HCT116 (cell line): ENCODE measurements at regions not wholly inside any gene's neighbourhood (a gene's known extent, or its start where the extent isn't known, plus 50 kb on each side); places are given as distances from the start of the nearest gene placed in this dataset.

Source experiments
- ATAC-seq: fragments of 200-7000 bp; cut with Tn5 transposase; 2 replicates; pipeline ENCODE4 v1.9.1; 2020; ENCODE audit warnings: mild to moderate bottlenecking, moderate library complexity
- BruUV-seq: library from RNA; stranded (reverse); fragments of 400-500 nt; replicated peaks from 2 replicates; lab custom pipeline; 2021; lab: Mats Ljungman, UMichigan
- CTCF ChIA-PET: fragments of 300-600 bp; sonication (Branson Sonifier 250); formaldehyde crosslinking; loops from one replicate; lab custom pipeline; 2021; ENCODE audit warnings: antibody characterized with exemption; lab: Charles Lee
- POLR2A ChIA-PET: fragments of 300-600, 350-600 bp; sonication (Branson Sonifier 250); formaldehyde crosslinking; loops from one replicate; lab custom pipeline; 2021; ENCODE audit warnings: antibody characterized with exemption; lab: Charles Lee
- RAD21 ChIA-PET, 2 experiments: fragments of 300-600 bp; sonication (Branson Sonifier 250); formaldehyde crosslinking; loops; one replicate each; lab custom pipeline; 2023; ENCODE audit warnings: low total read pairs in 2 of 2; ENCODE audit not compliant: uncharacterized antibody in 2 of 2, unreplicated experiment in 2 of 2, low non-redundant PET in 1 of 2; lab: Charles Lee
- DNase-seq: peaks from one replicate; pipeline ENCODE4 v3.0.0-alpha.2; 2010; ENCODE audit warnings: low read depth, low spot score
- H2AFZ ChIP-seq: fragments of 200-600 bp; shearing (Covaris generic), sonication (generic); 2 replicates; pipeline ENCODE4 v1.6.1; 2017; ENCODE audit warnings: low read depth, mixed run types, mixed read lengths, antibody characterized with exemption, low read length; ENCODE audit not compliant: poor library complexity, severe bottlenecking
- H3K27ac ChIP-seq: 2 replicates; pipeline ENCODE4 v1.5.1; 2012; ENCODE audit warnings: low read depth, low read length
- H3K27me3 ChIP-seq: fragments of 200-600 bp; sonication (generic); 2 replicates; pipeline ENCODE4 v1.6.1; 2016; ENCODE audit warnings: mixed run types, low read length, mixed read lengths; ENCODE audit not compliant: insufficient read depth
- H3K36me3 ChIP-seq, 2 experiments: fragments of 200-500 bp in 1 of 2; fragments of 200-600 bp in 1 of 2; sonication (Bioruptor generic) in 1 of 2; sonication (generic) in 1 of 2; 2 replicates each; pipeline versions ENCODE4 v1.5.1 to v1.6.1; 2014 to 2016; ENCODE audit warnings: low read length in 2 of 2, inconsistent platforms in 1 of 2, mixed read lengths in 1 of 2, mixed run types in 1 of 2; ENCODE audit not compliant: insufficient read depth in 2 of 2, control insufficient read depth in 1 of 2
- H3K4me1 ChIP-seq, 2 experiments: fragments of 200-600 bp in 1 of 2; sonication (generic) in 1 of 2; 2 replicates each; pipeline versions ENCODE4 v1.5.1 to v1.6.1; 2012 to 2017; ENCODE audit warnings: low read length in 2 of 2, inconsistent platforms in 1 of 2, mild to moderate bottlenecking in 1 of 2, mixed read lengths in 1 of 2, mixed run types in 1 of 2, moderate library complexity in 1 of 2; ENCODE audit not compliant: insufficient read depth in 2 of 2, control insufficient read depth in 1 of 2
- H3K4me2 ChIP-seq: fragments of 200-600 bp; sonication (generic); 2 replicates; pipeline ENCODE4 v1.6.1; 2017; ENCODE audit warnings: mixed run types, low read length, mixed read lengths
- H3K4me3 ChIP-seq, 2 experiments: fragments of 200-600 bp in 1 of 2; sonication (generic) in 1 of 2; replicated peaks in 1 of 2; 2 replicates each; pipeline ENCODE4 v1.5.1; 2011 to 2016; ENCODE audit warnings: low read length in 2 of 2, control low read depth in 1 of 2, low read depth in 1 of 2, mild to moderate bottlenecking in 1 of 2, mixed read lengths in 1 of 2, mixed run types in 1 of 2
- H3K79me2 ChIP-seq: fragments of 200-600 bp; sonication (generic); 2 replicates; pipeline ENCODE4 v1.6.1; 2017; ENCODE audit warnings: mild to moderate bottlenecking, mixed run types, low read length, moderate library complexity, mixed read lengths; ENCODE audit not compliant: insufficient read depth
- H3K9ac ChIP-seq: fragments of 200-600 bp; sonication (generic); 2 replicates; pipeline ENCODE4 v1.6.1; 2016; ENCODE audit warnings: low read length, mixed read lengths
- H3K9me2 ChIP-seq: fragments of 200-600 bp; sonication (generic), shearing (Covaris generic); 2 replicates; pipeline ENCODE4 v1.6.1; 2017; ENCODE audit warnings: mixed run types, mild to moderate bottlenecking, moderate library complexity; ENCODE audit not compliant: insufficient read depth
- H3K9me3 ChIP-seq, 2 experiments: fragments of 200-500 bp in 1 of 2; fragments of 200-600 bp in 1 of 2; sonication (Bioruptor generic) in 1 of 2; sonication (generic) in 1 of 2; 2 replicates each; pipeline ENCODE4 v1.6.1; 2014 to 2017; ENCODE audit warnings: low read length in 2 of 2, mixed read lengths in 2 of 2, inconsistent platforms in 1 of 2, low read depth in 1 of 2, mild to moderate bottlenecking in 1 of 2, mixed run types in 1 of 2, moderate library complexity in 1 of 2; ENCODE audit not compliant: control insufficient read depth in 1 of 2, insufficient read depth in 1 of 2
- H4K20me1 ChIP-seq: fragments of 200-600 bp; sonication (generic), shearing (Covaris generic); 2 replicates; pipeline ENCODE4 v1.6.1; 2017; ENCODE audit warnings: mixed run types, mild to moderate bottlenecking, moderate library complexity; ENCODE audit not compliant: insufficient read depth
- FOSL1 ChIP-seq: IDR thresholded peaks from 2 replicates; pipeline ENCODE4 v1.6.1; 2012; ENCODE audit warnings: low read depth
- JUND ChIP-seq: IDR thresholded peaks from 2 replicates; pipeline ENCODE4 v1.6.1; 2012
- POLR2A ChIP-seq: IDR thresholded peaks from 2 replicates; pipeline ENCODE4 v1.7.0; 2011; ENCODE audit warnings: borderline replicate concordance; ENCODE audit not compliant: insufficient read depth, insufficient read length; ENCODE audit errors: extremely low read depth
- RAD21 ChIP-seq: IDR thresholded peaks from 2 replicates; pipeline ENCODE4 v1.6.1; 2012; ENCODE audit warnings: low read depth, mild to moderate bottlenecking
- SIN3A ChIP-seq: IDR thresholded peaks from 2 replicates; pipeline ENCODE4 v1.6.1; 2012; ENCODE audit warnings: low read depth
- SP1 ChIP-seq: IDR thresholded peaks from 2 replicates; pipeline ENCODE4 v1.6.1; 2012; ENCODE audit warnings: low read depth
- SRF ChIP-seq: IDR thresholded peaks from 2 replicates; pipeline ENCODE4 v1.6.1; 2012; ENCODE audit warnings: low read depth
- intact Hi-C: fragments of 100-400 bp; cut with micrococcal nuclease; formaldehyde crosslinking; loops from 2 replicates; pipeline ENCODE4 v1.10.0; 2022
- TF ChIP-seq, protein P1 (sequence below): IDR thresholded peaks from 2 replicates; pipeline ENCODE4 v1.6.1; 2012
- TF ChIP-seq, protein P2 (sequence below): IDR thresholded peaks from 2 replicates; pipeline ENCODE4 v1.6.1; 2011; ENCODE audit warnings: mild to moderate bottlenecking, low read length, moderate library complexity; ENCODE audit not compliant: insufficient replicate concordance; ENCODE audit errors: extremely low read depth
- TF ChIP-seq, protein P3 (sequence below): IDR thresholded peaks from 2 replicates; pipeline ENCODE4 v1.6.1; 2012; ENCODE audit warnings: low read depth

DNA sequence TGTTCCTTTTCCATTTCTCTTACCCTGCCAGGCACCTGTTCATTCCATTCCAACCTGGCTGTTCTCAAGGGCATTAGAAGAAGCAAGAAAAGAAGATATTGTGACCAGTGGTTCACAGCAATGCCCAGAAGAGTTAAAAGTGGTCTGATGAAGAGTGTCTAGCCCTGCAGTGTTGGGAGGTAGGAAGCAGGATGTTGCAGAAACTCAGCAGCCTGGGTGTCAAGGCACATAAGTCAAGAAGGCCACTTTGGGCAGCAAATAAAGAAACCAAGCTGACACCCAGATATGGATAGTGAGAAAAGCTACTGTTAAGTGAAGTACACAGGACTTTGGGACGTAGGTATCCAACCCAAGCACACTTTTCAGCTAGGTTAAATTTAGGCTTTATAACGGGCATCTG lies 199.9 kb upstream of the SATB1 start:
- Histone ChIP-seq H3K27me3 (no peaks in the 10 kb centered on the region), H3K4me2 (no peak overlapping the region), H3K9ac (no peak overlapping the region), H2AFZ (no peak overlapping the region), H3K79me2 (no peaks in the 10 kb centered on the region), H3K4me1 (no peaks in the 10 kb centered on the region), H3K27ac (no peak overlapping the region), H3K4me3 (no peak overlapping the region), H3K9me3 (no peaks in the 10 kb centered on the region), H3K36me3 (no peaks in the 10 kb centered on the region), H3K9me2 (no peaks in the 10 kb centered on the region), H4K20me1 (no peaks in the 10 kb centered on the region)
- DNase-seq (no peak), ATAC-seq (no peak)
- POLR2A ChIA-PET: no interaction called here
- intact Hi-C loops: no loop called here
- RAD21 ChIA-PET: no interaction called here
- CTCF ChIA-PET: no interaction called here
- no peak for TF ChIP-seq SP1
- TF ChIP-seq RAD21: no peak
- TF ChIP-seq SIN3A: no peak
- no peak for TF ChIP-seq POLR2A
- TF ChIP-seq FOSL1: no peak
- TF ChIP-seq, protein P1, sequence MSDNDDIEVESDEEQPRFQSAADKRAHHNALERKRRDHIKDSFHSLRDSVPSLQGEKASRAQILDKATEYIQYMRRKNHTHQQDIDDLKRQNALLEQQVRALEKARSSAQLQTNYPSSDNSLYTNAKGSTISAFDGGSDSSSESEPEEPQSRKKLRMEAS: no peak
- TF ChIP-seq, protein P2, sequence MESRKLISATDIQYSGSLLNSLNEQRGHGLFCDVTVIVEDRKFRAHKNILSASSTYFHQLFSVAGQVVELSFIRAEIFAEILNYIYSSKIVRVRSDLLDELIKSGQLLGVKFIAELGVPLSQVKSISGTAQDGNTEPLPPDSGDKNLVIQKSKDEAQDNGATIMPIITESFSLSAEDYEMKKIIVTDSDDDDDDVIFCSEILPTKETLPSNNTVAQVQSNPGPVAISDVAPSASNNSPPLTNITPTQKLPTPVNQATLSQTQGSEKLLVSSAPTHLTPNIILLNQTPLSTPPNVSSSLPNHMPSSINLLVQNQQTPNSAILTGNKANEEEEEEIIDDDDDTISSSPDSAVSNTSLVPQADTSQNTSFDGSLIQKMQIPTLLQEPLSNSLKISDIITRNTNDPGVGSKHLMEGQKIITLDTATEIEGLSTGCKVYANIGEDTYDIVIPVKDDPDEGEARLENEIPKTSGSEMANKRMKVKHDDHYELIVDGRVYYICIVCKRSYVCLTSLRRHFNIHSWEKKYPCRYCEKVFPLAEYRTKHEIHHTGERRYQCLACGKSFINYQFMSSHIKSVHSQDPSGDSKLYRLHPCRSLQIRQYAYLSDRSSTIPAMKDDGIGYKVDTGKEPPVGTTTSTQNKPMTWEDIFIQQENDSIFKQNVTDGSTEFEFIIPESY: no peak
- TF ChIP-seq, protein P3, sequence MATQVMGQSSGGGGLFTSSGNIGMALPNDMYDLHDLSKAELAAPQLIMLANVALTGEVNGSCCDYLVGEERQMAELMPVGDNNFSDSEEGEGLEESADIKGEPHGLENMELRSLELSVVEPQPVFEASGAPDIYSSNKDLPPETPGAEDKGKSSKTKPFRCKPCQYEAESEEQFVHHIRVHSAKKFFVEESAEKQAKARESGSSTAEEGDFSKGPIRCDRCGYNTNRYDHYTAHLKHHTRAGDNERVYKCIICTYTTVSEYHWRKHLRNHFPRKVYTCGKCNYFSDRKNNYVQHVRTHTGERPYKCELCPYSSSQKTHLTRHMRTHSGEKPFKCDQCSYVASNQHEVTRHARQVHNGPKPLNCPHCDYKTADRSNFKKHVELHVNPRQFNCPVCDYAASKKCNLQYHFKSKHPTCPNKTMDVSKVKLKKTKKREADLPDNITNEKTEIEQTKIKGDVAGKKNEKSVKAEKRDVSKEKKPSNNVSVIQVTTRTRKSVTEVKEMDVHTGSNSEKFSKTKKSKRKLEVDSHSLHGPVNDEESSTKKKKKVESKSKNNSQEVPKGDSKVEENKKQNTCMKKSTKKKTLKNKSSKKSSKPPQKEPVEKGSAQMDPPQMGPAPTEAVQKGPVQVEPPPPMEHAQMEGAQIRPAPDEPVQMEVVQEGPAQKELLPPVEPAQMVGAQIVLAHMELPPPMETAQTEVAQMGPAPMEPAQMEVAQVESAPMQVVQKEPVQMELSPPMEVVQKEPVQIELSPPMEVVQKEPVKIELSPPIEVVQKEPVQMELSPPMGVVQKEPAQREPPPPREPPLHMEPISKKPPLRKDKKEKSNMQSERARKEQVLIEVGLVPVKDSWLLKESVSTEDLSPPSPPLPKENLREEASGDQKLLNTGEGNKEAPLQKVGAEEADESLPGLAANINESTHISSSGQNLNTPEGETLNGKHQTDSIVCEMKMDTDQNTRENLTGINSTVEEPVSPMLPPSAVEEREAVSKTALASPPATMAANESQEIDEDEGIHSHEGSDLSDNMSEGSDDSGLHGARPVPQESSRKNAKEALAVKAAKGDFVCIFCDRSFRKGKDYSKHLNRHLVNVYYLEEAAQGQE: no peak
- no peak for TF ChIP-seq SRF
- no peak for TF ChIP-seq JUND
- no TSS peak for BruUV-seq
